HUES48 (cell line): ENCODE measurements at regions not wholly inside any gene's neighbourhood (a gene's known extent, or its start where the extent isn't known, plus 50 kb on each side); places are given as distances from the start of the nearest gene placed in this dataset.

Experiments used
- H3K27ac ChIP-seq: one replicate; pipeline ENCODE4 v1.7.0; 2013; ENCODE audit warnings: low read depth, low read length, inconsistent platforms
- H3K27me3 ChIP-seq: 2 replicates; pipeline ENCODE4 v1.6.1; 2013; ENCODE audit warnings: mild to moderate bottlenecking, low read length; ENCODE audit not compliant: control insufficient read depth, insufficient read depth
- H3K36me3 ChIP-seq: 2 replicates; pipeline ENCODE4 v1.6.1; 2013; ENCODE audit warnings: low read length; ENCODE audit not compliant: control insufficient read depth, insufficient read depth
- H3K4me1 ChIP-seq: 2 replicates; pipeline ENCODE4 v1.6.1; 2013; ENCODE audit warnings: mild to moderate bottlenecking, low read length; ENCODE audit not compliant: control insufficient read depth, insufficient read depth
- H3K4me3 ChIP-seq: 2 replicates; pipeline ENCODE4 v1.5.1; 2013; ENCODE audit warnings: mild to moderate bottlenecking, low read depth, low read length
- H3K9ac ChIP-seq: 2 replicates; pipeline ENCODE4 v1.6.1; 2013; ENCODE audit warnings: mild to moderate bottlenecking, low read depth, low read length, moderate library complexity
- H3K9me3 ChIP-seq: 2 replicates; pipeline ENCODE4 v1.6.1; 2013; ENCODE audit warnings: low read length; ENCODE audit not compliant: control insufficient read depth, insufficient read depth

GRCh38 chr12:84605983-84606382 lies 306.6 kb downstream of the SLC6A15 start:
- no peak overlapping the region for H3K9ac ChIP-seq
- H3K4me1 ChIP-seq, result peaks cover 6% of the 10 kb centered on the region
- no peaks in the 10 kb centered on the region for H3K27me3 ChIP-seq
- no peaks in the 10 kb centered on the region for H3K9me3 ChIP-seq
- H3K36me3 ChIP-seq, result no peaks in the 10 kb centered on the region
- no peak overlapping the region for H3K27ac ChIP-seq
- H3K4me3 ChIP-seq, result no peak overlapping the region

GRCh38 chr12:84604551-84604950 lies 308.0 kb downstream of the SLC6A15 start:
- no peaks in the 10 kb centered on the region for H3K27me3 ChIP-seq
- no peak overlapping the region for H3K4me3 ChIP-seq
- H3K4me1 ChIP-seq, result peaks cover 12% of the 10 kb centered on the region
- H3K9me3 ChIP-seq, result no peaks in the 10 kb centered on the region
- no peaks in the 10 kb centered on the region for H3K36me3 ChIP-seq
- no peak overlapping the region for H3K9ac ChIP-seq
- no peak overlapping the region for H3K27ac ChIP-seq

- H3K9ac ChIP-seq, result no peak overlapping the region
- no peak overlapping the region for H3K4me3 ChIP-seq
- H3K27ac ChIP-seq, result no peak overlapping the region
- H3K36me3 ChIP-seq, result no peaks in the 10 kb centered on the region
- peaks cover 16% of the 10 kb centered on the region for H3K4me1 ChIP-seq
- no peaks in the 10 kb centered on the region for H3K9me3 ChIP-seq
- no peaks in the 10 kb centered on the region for H3K27me3 ChIP-seq
Observed at GRCh38 chr12:84603484-84604248, 308.9 kb downstream of the SLC6A15 start.

GRCh38 chr12:84601483-84601882 lies 311.1 kb downstream of the SLC6A15 start:
- H3K36me3 ChIP-seq, result no peaks in the 10 kb centered on the region
- no peak overlapping the region for H3K27ac ChIP-seq

GRCh38 chr12:84599539-84599938 lies 313.1 kb downstream of the SLC6A15 start:
- Histone ChIP-seq H3K36me3 (no peaks in the 10 kb centered on the region), H3K27me3 (no peaks in the 10 kb centered on the region)

More at GRCh38 chr12:84601483-84601882, 311.1 kb downstream of the SLC6A15 start:
- Histone ChIP-seq H3K4me1 (peaks cover 20% of the 10 kb centered on the region), H3K27me3 (no peaks in the 10 kb centered on the region), H3K9me3 (no peaks in the 10 kb centered on the region), H3K4me3 (no peak overlapping the region), H3K9ac (no peak overlapping the region)

GRCh38 chr12:84596266-84596665 lies 316.3 kb downstream of the SLC6A15 start:
- H3K27ac ChIP-seq, result no peak overlapping the region
- H3K4me1 ChIP-seq, result peaks cover 21% of the 10 kb centered on the region
- H3K27me3 ChIP-seq, result no peaks in the 10 kb centered on the region
- H3K36me3 ChIP-seq, result no peaks in the 10 kb centered on the region
- no peak overlapping the region for H3K9ac ChIP-seq
- H3K9me3 ChIP-seq, result no peaks in the 10 kb centered on the region
- no peak overlapping the region; the same call in 1 of the 2 replicates for H3K4me3 ChIP-seq

More at GRCh38 chr12:84599539-84599938, 313.1 kb downstream of the SLC6A15 start:
- Histone ChIP-seq H3K9ac (no peak overlapping the region), H3K4me1 (peaks cover 27% of the 10 kb centered on the region), H3K4me3 (no peak overlapping the region), H3K27ac (peak overlapping the region; percentile 55), H3K9me3 (no peaks in the 10 kb centered on the region)

GRCh38 chr12:84594157-84594556 lies 318.4 kb downstream of the SLC6A15 start:
- H3K4me3 ChIP-seq, result no peak overlapping the region
- H3K36me3 ChIP-seq, result no peaks in the 10 kb centered on the region
- no peak overlapping the region for H3K27ac ChIP-seq
- no peaks in the 10 kb centered on the region for H3K9me3 ChIP-seq
- no peak overlapping the region for H3K9ac ChIP-seq
- no peaks in the 10 kb centered on the region for H3K27me3 ChIP-seq
- peaks cover 11% of the 10 kb centered on the region for H3K4me1 ChIP-seq

GRCh38 chr12:84585776-84586395 lies 326.7 kb downstream of the SLC6A15 start:
- Histone ChIP-seq H3K9me3 (no peaks in the 10 kb centered on the region), H3K36me3 (no peaks in the 10 kb centered on the region), H3K4me3 (no peak overlapping the region), H3K9ac (no peak overlapping the region), H3K27ac (no peak overlapping the region), H3K27me3 (no peaks in the 10 kb centered on the region), H3K4me1 (no peaks in the 10 kb centered on the region)

GRCh38 chr12:84572196-84572595 lies 340.4 kb downstream of the SLC6A15 start:
- Histone ChIP-seq H3K9ac (no peak overlapping the region), H3K4me3 (no peak overlapping the region), H3K27me3 (no peaks in the 10 kb centered on the region), H3K36me3 (no peaks in the 10 kb centered on the region), H3K4me1 (0 out of 2 replicates have a peak, but pooled peaks cover 8% of the 10 kb centered on the region), H3K27ac (no peak overlapping the region), H3K9me3 (no peaks in the 10 kb centered on the region; the same call in 1 of the 2 replicates)

GRCh38 chr12:84562331-84562730 lies 350.3 kb downstream of the SLC6A15 start:
- Histone ChIP-seq H3K9me3 (no peaks in the 10 kb centered on the region), H3K4me1 (peaks cover 14% of the 10 kb centered on the region; the same call in 1 of the 2 replicates), H3K27me3 (no peaks in the 10 kb centered on the region), H3K36me3 (no peaks in the 10 kb centered on the region), H3K27ac (no peak overlapping the region), H3K9ac (no peak overlapping the region), H3K4me3 (no peak overlapping the region)

- Histone ChIP-seq H3K4me3 (no peak overlapping the region), H3K4me1 (peaks cover 14% of the 10 kb centered on the region; the same call in 1 of the 2 replicates), H3K9ac (no peak overlapping the region), H3K9me3 (no peaks in the 10 kb centered on the region), H3K36me3 (no peaks in the 10 kb centered on the region), H3K27ac (no peak overlapping the region), H3K27me3 (no peaks in the 10 kb centered on the region)
Observed at GRCh38 chr12:84561351-84561750, 351.2 kb downstream of the SLC6A15 start.
